IMR-90 (cell line): ENCODE measurements at regions not wholly inside any gene's neighbourhood (a gene's known extent, or its start where the extent isn't known, plus 50 kb on each side); places are given as distances from the start of the nearest gene placed in this dataset.

Experiments
- ATAC-seq: fragments of 200-7000 bp; cut with Tn5 transposase; 2 replicates; pipeline ENCODE4 v1.9.1; 2020; ENCODE audit warnings: low read depth, mild to moderate bottlenecking, moderate library complexity
- BruUV-seq: library from RNA; stranded (reverse); fragments of 400-500 nt; replicated peaks from 2 replicates; lab custom pipeline; 2021; lab: Mats Ljungman, UMichigan
- CTCF ChIA-PET: fragments of 300-600 bp; formaldehyde crosslinking; extraction: SDS; loops from one replicate; lab custom pipeline; 2021; ENCODE audit warnings: antibody characterized with exemption; lab: Yijun Ruan, JAX
- POLR2A ChIA-PET: fragments of 300-600 bp; sonication (Branson Sonifier 250); formaldehyde crosslinking; loops from one replicate; lab custom pipeline; 2022; ENCODE audit warnings: antibody characterized with exemption; ENCODE audit not compliant: unreplicated experiment; lab: Charles Lee
- DNase-seq: peaks from one replicate; pipeline ENCODE4 v3.0.0; 2013
- H2AFZ ChIP-seq: replicated peaks from 2 replicates; pipeline ENCODE3; 2013; ENCODE audit warnings: low read length, mild to moderate bottlenecking; ENCODE audit not compliant: poor library complexity
- H2AK5ac ChIP-seq: 2 replicates; pipeline ENCODE4 v1.6.1; 2013; ENCODE audit warnings: low read depth, low read length, inconsistent platforms
- H2AK9ac ChIP-seq: replicated peaks from 2 replicates; pipeline ENCODE3; 2013; ENCODE audit warnings: mild to moderate bottlenecking, low read depth, low read length, moderate library complexity; ENCODE audit not compliant: poor library complexity
- H2BK120ac ChIP-seq: 2 replicates; pipeline ENCODE4 v1.6.1; 2013; ENCODE audit warnings: low read depth, low read length, inconsistent platforms
- H2BK15ac ChIP-seq: 3 replicates; pipeline ENCODE4 v1.6.1; 2013; ENCODE audit warnings: low read depth, low read length, inconsistent platforms
- H2BK20ac ChIP-seq: 2 replicates; pipeline ENCODE4 v1.6.1; 2013; ENCODE audit warnings: low read depth, mild to moderate bottlenecking, inconsistent platforms, low read length, moderate library complexity
- H2BK5ac ChIP-seq: 2 replicates; pipeline ENCODE4 v1.6.1; 2013; ENCODE audit warnings: mild to moderate bottlenecking, low read depth, low read length, inconsistent platforms; ENCODE audit not compliant: poor library complexity, severe bottlenecking
- H3K14ac ChIP-seq: replicated peaks from 2 replicates; pipeline ENCODE4 v1.6.1; 2013; ENCODE audit warnings: low read depth, low read length, inconsistent platforms
- H3K18ac ChIP-seq: 2 replicates; pipeline ENCODE4 v1.6.1; 2013; ENCODE audit warnings: low read depth, low read length, control low read depth
- H3K23ac ChIP-seq: 2 replicates; pipeline ENCODE4 v1.6.1; 2013; ENCODE audit warnings: low read depth, low read length, inconsistent platforms
- H3K27ac ChIP-seq: 2 replicates; pipeline ENCODE4 v1.5.1; 2013; ENCODE audit warnings: mild to moderate bottlenecking, control low read depth, low read length; ENCODE audit not compliant: insufficient read depth
- H3K27me3 ChIP-seq: 2 replicates; pipeline ENCODE4 v1.6.1; 2013; ENCODE audit warnings: low read length; ENCODE audit not compliant: control insufficient read depth, insufficient read depth
- H3K36me3 ChIP-seq: 2 replicates; pipeline ENCODE4 v1.6.1; 2013; ENCODE audit warnings: low read length, mixed read lengths; ENCODE audit not compliant: control insufficient read depth, insufficient read depth
- H3K4ac ChIP-seq: 2 replicates; pipeline ENCODE4 v1.6.1; 2013; ENCODE audit warnings: low read depth, low read length, inconsistent platforms
- H3K4me1 ChIP-seq: 2 replicates; pipeline ENCODE4 v1.6.1; 2013; ENCODE audit warnings: low read length, mixed read lengths; ENCODE audit not compliant: control insufficient read depth, insufficient read depth
- H3K4me2 ChIP-seq: 2 replicates; pipeline ENCODE4 v1.6.1; 2013; ENCODE audit warnings: low read depth, mild to moderate bottlenecking, control low read depth, low read length, moderate library complexity
- H3K4me3 ChIP-seq: 2 replicates; pipeline ENCODE4 v1.5.1; 2013; ENCODE audit warnings: low read depth, mild to moderate bottlenecking, control low read depth, low read length, moderate library complexity; ENCODE audit not compliant: insufficient read depth
- H3K56ac ChIP-seq: 2 replicates; pipeline ENCODE4 v1.6.1; 2013; ENCODE audit warnings: low read length, inconsistent platforms; ENCODE audit not compliant: insufficient read depth; ENCODE audit errors: extremely low read depth
- H3K79me1 ChIP-seq, 2 experiments: 2 replicates each; pipeline ENCODE4 v1.6.1; 2013; ENCODE audit warnings: low read length in 2 of 2, inconsistent platforms in 1 of 2, low read depth in 1 of 2
- H3K9ac ChIP-seq: 2 replicates; pipeline ENCODE4 v1.6.1; 2013; ENCODE audit warnings: low read depth, low read length, control low read depth
- H3K9me1 ChIP-seq: 2 replicates; pipeline ENCODE4 v1.6.1; 2013; ENCODE audit warnings: low read length, inconsistent platforms; ENCODE audit not compliant: insufficient read depth
- H3K9me3 ChIP-seq: 2 replicates; pipeline ENCODE4 v1.6.1; 2013; ENCODE audit warnings: low read length; ENCODE audit not compliant: control insufficient read depth, insufficient read depth
- H4K20me1 ChIP-seq: 2 replicates; pipeline ENCODE4 v1.6.1; 2013; ENCODE audit warnings: low read length, inconsistent platforms; ENCODE audit not compliant: insufficient read depth
- H4K5ac ChIP-seq: 2 replicates; pipeline ENCODE4 v1.6.1; 2013; ENCODE audit warnings: mild to moderate bottlenecking, low read depth, low read length, control low read depth
- H4K8ac ChIP-seq, 2 experiments: 2 replicates each; pipeline ENCODE4 v1.6.1; 2013; ENCODE audit warnings: low read depth in 2 of 2, low read length in 2 of 2, control low read depth in 1 of 2, inconsistent platforms in 1 of 2
- H4K91ac ChIP-seq: 2 replicates; pipeline ENCODE4 v1.6.1; 2013; ENCODE audit warnings: low read depth, low read length, inconsistent platforms; ENCODE audit not compliant: insufficient read depth
- CEBPB ChIP-seq: IDR thresholded peaks from 2 replicates; pipeline ENCODE4 v1.6.1; 2012; ENCODE audit warnings: low read depth, low read length, improper control_type of control experiment
- CHD1 ChIP-seq: IDR thresholded peaks from 2 replicates; pipeline ENCODE4 v1.6.1; 2012; ENCODE audit warnings: low read depth, low read length, improper control_type of control experiment
- ELK1 ChIP-seq: fragments of 150-350 bp; IDR thresholded peaks from 2 replicates; pipeline ENCODE4 v1.6.1; 2016; ENCODE audit warnings: low read depth, mild to moderate bottlenecking, low read length, moderate library complexity, borderline replicate concordance
- FOS ChIP-seq: fragments of 150-350 bp; IDR thresholded peaks from 2 replicates; pipeline ENCODE4 v1.6.1; 2016; ENCODE audit warnings: low read depth, low read length
- MAZ ChIP-seq: IDR thresholded peaks from 2 replicates; pipeline ENCODE4 v1.6.1; 2012; ENCODE audit warnings: low read depth, mild to moderate bottlenecking, low read length, improper control_type of control experiment, moderate library complexity, borderline replicate concordance
- NFE2L2 ChIP-seq: fragments of 150-350 bp; IDR thresholded peaks from 2 replicates; pipeline ENCODE4 v1.6.1; 2016; ENCODE audit warnings: low read depth, mild to moderate bottlenecking, low read length
- POLR2A ChIP-seq: IDR thresholded peaks from 2 replicates; pipeline ENCODE4 v1.6.1; 2012; ENCODE audit warnings: mild to moderate bottlenecking, low read depth, low read length
- RCOR1 ChIP-seq: IDR thresholded peaks from 2 replicates; pipeline ENCODE4 v1.6.1; 2012; ENCODE audit warnings: mild to moderate bottlenecking, low read length, improper control_type of control experiment; ENCODE audit not compliant: insufficient replicate concordance
- SMC3 ChIP-seq: fragments of 150-350 bp; IDR thresholded peaks from 2 replicates; pipeline ENCODE4 v1.6.1; 2016; ENCODE audit warnings: low read depth, mild to moderate bottlenecking, antibody characterized with exemption, low read length, moderate library complexity
- WGBS, 2 experiments: methylation state at CpG; one replicate each; pipeline versions ENCODE4 v1.1.5 to v1.1.7; 2013; ENCODE audit warnings: missing lambda C conversion rate in 2 of 2; ENCODE audit not compliant: insufficient read length in 1 of 2; ENCODE audit errors: extremely low coverage in 2 of 2; 5-methylcytosine and 5-hydroxymethylcytosine counted together
- dilution Hi-C: fragments of 300-500 bp; cut with HindIII; formaldehyde crosslinking; loops from one replicate; pipeline ENCODE4 v1.14.3; 2018; ENCODE audit warnings: low sequenced_read_pairs; ENCODE audit not compliant: unreplicated experiment
- in situ Hi-C: fragments of 300-500 bp; cut with MboI; formaldehyde crosslinking; loops from 3 replicates; pipeline ENCODE4 v1.14.3; 2019; ENCODE audit warnings: low sequenced_read_pairs, inconsistent platforms, mixed read lengths
- intact Hi-C: fragments of 100-400 bp; cut with micrococcal nuclease; formaldehyde crosslinking; loops from 2 replicates; pipeline ENCODE4 v1.10.0; 2022

- Histone ChIP-seq H3K18ac (no peak overlapping the region), H3K4me1 (no peaks in the 10 kb centered on the region), H3K4me2 (no peak overlapping the region), H4K91ac (no peak overlapping the region), H2AFZ (no peak overlapping the region), H2AK5ac (no peak overlapping the region), H3K9me3 (peaks cover 19% of the 10 kb centered on the region), H4K20me1 (no peaks in the 10 kb centered on the region), H3K79me1 (no peaks in the 10 kb centered on the region), H3K4ac (no peak overlapping the region), H2BK20ac (no peak overlapping the region), H3K9me1 (no peaks in the 10 kb centered on the region), H3K27me3 (no peaks in the 10 kb centered on the region), H3K14ac (no peak overlapping the region), H4K5ac (no peak overlapping the region), H3K56ac (no peak overlapping the region), H3K36me3 (no peaks in the 10 kb centered on the region), H4K8ac (no peak overlapping the region), H2BK5ac (no peak overlapping the region), H3K27ac (no peak overlapping the region), H2BK15ac (no peak overlapping the region), H2BK120ac (no peak overlapping the region), H3K4me3 (no peak overlapping the region), H2AK9ac (no peak overlapping the region), H3K9ac (no peak overlapping the region), H3K23ac (no peak overlapping the region)
- dilution Hi-C loops (no loop called here), in situ Hi-C loops (no loop called here), intact Hi-C loops (no loop called here)
- TF ChIP-seq ELK1, result no peak
- no peak for TF ChIP-seq POLR2A
- no peak for TF ChIP-seq RCOR1
- no peak for TF ChIP-seq SMC3
- no peak for TF ChIP-seq CEBPB
- no peak for TF ChIP-seq NFE2L2
- no peak for TF ChIP-seq FOS
- TF ChIP-seq CHD1, result no peak
- no peak for TF ChIP-seq MAZ
- ChIA-PET CTCF (no interaction called here), POLR2A (no interaction called here)
- DNase-seq, result no peak
- WGBS, 2 experiments, result no CpG with 5 or more reads among the region's 2 CpGs
- no peak for ATAC-seq
- no TSS peak for BruUV-seq
Measured at GRCh38 chr15:94740469-94740868, 509.1 kb downstream of the MCTP2 start.
